ENCODE measurements at regions not wholly inside any gene's neighbourhood (a gene's known extent, or its start where the extent isn't known, plus 50 kb on each side); places are given as distances from the start of the nearest gene placed in this dataset.

DNA sequence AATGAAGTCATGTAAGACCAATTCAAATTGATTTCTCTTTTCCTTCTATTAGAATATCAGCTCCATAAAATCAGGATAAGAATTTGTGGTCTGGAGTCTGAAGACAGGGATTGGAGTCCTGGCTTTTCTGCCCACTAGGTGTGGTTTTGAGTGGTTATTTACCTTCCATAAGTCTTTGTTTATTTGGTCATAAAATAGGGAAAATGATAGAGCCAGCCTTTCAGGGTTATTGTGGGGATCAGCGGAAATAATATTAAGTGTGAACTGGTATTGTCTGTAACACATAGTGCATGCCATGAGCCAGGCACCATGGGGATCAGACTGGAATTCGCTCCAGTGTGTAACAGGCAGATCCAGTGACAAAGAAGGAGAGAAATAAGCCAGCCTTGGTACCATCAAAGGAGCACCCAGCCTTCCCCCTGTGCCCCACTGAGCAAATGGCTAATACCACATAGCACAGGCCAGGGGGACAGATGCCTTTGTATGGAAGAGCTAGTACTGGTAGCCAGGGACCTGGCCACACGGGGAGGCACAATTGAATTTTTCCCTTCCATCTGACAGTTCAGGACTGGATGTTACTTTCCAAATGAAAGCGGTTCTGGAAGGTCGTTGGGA lies 509.7 kb upstream of the PODXL start:
- TF ChIP-seq, protein P1, sequence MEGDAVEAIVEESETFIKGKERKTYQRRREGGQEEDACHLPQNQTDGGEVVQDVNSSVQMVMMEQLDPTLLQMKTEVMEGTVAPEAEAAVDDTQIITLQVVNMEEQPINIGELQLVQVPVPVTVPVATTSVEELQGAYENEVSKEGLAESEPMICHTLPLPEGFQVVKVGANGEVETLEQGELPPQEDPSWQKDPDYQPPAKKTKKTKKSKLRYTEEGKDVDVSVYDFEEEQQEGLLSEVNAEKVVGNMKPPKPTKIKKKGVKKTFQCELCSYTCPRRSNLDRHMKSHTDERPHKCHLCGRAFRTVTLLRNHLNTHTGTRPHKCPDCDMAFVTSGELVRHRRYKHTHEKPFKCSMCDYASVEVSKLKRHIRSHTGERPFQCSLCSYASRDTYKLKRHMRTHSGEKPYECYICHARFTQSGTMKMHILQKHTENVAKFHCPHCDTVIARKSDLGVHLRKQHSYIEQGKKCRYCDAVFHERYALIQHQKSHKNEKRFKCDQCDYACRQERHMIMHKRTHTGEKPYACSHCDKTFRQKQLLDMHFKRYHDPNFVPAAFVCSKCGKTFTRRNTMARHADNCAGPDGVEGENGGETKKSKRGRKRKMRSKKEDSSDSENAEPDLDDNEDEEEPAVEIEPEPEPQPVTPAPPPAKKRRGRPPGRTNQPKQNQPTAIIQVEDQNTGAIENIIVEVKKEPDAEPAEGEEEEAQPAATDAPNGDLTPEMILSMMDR (conservative IDR thresholded peaks at IDR 0.05; ENCODE audit: low read length), result no peak
- no peak for TF ChIP-seq EZH2phosphoT487 (IDR thresholded peaks at IDR 0.05; ENCODE audit: borderline replicate concordance)
